Activated T-helper 1 cell treated with anti-CD3 and anti-CD28 coated beads, Interleukin-2, amount 50 U/mL, for 16 hours (primary cell): ENCODE measurements at regions not wholly inside any gene's neighbourhood (a gene's known extent, or its start where the extent isn't known, plus 50 kb on each side); places are given as distances from the start of the nearest gene placed in this dataset.

ENCODE experiments used
- DNase-seq, 2 donors: peaks; one replicate each; pipeline ENCODE4 v3.0.0-alpha.2; 2020; ENCODE audit warnings: low read depth in 1 of 2, low spot score in 1 of 2

DNA sequence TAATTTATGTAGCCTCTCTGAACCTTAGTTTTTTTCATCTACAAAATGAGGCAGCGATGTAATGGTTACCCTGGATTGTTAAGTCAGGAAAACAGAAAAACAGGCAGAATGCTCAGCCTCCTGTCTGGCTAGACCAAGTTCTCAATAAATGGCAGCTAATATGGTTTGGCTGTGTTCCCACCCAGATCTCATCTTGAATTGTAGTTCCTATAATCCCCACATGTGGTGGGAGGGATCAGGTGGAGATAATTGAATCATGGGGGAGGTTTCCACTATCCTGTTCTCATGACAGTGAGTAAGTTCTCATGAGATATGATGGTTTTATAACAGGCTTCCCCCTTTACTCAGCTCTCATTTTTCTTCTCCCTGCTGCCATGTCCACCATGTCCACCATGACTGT is 220.0 kb downstream of the CMPK2 start:
- DNase-seq = no peak

DNA sequence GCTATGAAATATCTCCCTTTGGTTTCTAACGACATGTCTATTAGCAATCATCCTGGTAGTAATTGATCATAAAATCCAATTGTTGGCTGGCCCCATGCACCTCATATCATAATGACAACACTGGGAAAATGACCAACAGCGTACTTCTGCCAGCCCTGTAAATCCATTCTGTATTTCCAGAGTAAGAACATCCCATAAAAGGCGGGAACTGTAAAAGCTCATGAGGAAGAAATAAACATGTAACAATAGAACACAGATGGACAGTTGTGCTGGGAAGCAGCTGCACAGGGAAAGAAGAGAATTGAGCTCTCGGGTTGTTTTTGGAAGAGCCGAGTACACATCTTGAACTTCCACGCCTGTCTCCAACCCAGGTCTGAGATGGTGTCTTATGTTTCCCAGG is 218.7 kb downstream of the CMPK2 start:
- DNase-seq = no peak

DNA sequence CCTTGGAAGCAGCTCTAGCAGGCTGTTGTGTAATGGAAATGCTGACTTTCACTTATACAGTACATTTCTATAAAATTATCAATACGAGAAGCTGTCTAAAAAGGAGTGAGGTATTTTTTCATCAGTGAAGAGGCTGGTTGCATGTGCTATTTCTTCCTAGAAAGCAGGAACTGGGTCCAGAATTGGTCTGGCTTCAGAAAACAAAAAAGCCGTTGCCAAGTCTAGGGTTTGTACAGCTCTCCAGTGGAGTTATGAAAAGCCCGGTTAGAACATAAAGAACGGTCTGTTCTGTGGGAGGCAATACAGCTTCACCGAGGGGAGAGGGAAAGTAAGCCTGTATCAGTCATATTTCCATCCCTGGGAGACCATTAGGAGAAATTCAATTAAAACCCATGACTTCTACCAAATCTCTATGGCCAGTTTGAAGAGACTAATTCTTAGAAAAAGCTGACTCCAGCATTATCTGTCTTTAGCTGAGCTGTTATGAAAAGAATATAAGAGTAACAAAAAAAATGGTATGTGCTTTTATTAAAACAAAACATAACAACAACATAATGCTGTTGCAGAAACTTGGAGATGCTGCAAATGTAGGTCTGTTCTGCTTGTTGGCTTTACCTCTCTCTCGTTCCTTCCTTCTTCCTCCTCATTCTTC is 217.0 kb downstream of the CMPK2 start:
- DNase-seq = no peak

DNA sequence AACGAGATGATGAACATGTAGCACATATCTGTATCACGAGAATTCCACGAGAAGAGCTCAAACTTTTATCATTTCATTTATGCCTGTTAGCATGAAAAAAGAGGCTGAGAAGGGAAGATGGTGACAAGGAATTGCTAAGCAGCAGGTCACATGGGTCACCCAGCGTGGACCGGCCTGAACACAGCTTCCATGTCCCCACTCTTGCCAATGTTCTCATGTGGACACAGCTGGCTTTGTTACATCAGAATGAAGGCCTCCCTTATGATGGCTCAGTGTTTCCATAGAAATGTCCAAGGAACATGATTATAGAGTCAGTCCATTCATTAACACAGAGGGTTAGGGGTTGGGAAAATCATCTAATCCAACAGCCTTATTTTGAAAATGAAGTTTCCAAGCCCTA is 215.4 kb downstream of the CMPK2 start:
- DNase-seq = no peak

DNA sequence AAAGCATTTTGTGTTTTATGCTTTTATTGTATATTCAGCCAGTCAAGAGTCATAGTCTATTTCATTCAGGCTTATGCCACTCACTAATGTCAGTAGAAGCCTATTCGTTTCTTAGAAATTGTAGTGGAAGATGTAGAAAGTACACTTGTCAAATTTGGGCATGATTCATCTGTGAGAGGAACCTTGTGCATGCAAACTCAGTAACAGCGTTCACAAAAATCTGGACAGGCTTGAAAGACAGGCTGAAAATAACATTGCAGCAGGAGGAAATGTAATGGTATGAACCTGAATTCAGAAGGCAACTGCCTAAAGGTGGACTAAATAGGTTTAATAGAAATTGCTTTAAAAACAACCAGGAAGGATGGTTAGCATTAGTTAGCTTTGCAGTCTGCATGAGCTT is 213.5 kb downstream of the CMPK2 start:
- no peak for DNase-seq

DNA sequence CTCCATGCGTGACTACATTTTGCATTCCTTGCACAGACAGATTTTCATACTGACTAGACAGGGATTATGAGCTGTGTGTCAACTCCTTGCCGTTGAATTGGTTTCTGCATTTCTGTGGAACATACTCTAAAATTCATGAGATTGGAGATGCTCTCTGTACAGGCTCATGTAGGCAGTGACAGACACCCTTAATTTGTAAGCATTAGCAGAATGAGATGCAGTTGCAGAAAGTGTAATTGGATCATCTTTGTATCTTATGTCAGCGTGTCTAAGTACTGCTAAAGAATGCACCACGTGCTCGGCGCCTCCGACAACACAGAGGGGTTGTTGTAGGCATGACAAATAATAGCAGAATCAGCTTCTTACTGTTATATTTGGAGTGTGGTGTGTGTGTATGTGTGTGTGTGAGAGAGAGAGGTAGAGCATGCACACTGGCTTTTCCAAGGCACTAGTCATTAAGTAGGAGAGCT is 212.4 kb downstream of the CMPK2 start:
- DNase-seq = no peak

DNA sequence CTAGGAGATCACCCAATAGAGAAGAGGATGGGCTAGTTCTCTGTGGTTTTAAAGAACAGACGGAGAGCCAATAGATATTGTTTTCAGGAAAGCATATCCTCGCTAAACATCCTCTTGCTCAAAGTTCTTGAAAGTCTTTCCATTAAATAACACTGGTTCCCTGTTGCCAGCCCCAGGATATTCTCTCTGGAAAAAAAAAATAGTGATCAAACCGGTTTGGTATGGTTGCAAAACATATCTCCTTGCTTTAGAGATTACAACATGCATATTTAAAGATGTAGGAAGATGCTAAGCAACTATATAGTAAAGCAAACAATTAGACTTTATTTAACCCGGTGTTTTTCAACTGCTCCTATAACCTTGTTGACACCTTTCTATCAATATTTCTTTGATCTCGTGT is 211.4 kb downstream of the CMPK2 start:
- DNase-seq = no peak

DNA sequence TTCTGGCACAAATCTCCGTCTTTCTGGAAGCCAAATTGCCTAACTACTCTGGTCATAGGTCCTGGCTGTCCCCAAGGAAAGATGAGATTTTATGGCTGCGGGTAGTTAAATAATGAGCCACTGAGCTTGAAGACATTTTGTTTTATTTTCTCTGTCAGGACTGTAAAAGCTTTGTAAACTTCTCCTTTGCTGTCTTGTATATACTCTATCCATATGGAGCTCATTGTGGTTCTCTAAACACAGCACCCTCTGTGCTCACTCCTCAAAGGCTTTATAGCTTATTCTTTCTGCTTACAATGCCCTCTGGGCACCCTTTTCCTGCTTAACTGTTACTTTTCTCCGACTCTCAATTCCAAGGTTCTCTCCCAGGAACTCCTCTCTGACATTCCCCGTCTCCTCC is 209.1 kb downstream of the CMPK2 start:
- DNase-seq = no peak

DNA sequence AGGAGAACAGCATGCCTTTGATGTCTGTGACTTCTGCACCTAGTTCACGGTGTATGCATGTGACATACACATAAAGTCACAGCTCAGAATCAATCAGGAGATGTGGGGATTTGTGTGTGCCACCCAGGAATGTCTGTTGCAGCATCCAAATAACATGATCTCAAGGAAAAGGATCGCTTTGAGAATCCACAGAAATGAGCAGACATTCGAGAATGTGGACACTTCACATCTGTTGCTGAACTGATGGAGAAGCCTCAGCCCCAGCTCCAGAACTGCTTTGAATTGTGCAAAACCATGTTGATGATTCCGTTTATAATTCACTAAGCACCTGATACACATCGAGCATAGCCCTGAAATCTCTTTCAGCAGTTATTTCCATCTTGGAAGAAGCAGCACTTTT is 208.6 kb downstream of the CMPK2 start:
- DNase-seq = no peak

DNA sequence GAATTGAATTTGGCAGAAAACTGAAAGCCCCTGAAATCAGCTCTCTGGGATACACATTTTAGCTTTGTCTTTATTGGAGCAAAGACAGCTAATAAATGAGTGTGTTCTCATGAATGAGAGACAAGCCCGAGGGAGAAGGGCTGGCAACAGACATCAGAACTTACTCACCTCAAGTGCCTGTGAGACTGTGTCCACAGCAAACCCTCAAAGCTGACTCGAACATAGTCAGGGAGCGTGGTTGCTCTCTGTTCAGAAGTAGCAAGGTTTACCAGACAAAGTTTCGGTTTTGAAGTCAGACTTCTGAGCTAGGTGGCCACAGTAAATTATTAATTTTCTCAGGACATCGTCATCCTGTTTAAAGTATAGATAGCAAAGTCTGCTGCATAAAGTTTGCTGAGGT is 207.9 kb downstream of the CMPK2 start:
- no peak for DNase-seq

DNA sequence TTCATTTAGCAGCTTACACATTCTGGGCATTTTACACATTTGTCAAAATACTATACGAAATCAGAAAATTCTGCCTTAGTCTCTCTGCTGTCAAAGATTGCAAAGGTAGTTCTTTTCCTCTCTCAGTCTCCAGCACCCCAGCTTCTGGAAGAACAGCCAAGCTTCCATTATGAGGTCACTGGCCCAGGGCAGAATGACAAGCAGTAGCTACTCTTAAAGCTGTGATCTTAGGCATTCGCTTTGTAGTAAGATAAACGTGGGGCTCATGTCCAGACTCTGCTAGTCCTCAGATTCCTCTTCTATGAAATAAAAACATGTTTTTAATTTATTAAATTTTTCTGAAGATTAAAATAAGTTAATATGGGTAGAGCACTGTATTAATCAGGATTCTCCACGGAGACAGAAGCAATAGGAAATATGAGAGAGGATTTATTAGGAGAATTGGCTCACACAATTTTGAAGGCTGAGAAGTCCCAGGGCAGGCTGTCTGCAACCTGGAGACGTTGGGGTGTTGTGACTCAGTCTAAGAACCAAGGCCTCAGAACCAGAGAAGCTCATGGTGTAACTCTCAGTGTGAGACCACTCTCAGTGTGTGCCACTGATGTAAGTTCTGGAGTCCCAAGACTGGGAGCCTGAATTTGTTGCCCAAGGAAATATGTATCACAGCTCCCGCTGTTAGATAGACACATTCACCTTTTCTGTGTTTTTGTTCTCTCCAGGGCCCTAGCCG is 201.2 kb downstream of the CMPK2 start:
- DNase-seq = no peak

DNA sequence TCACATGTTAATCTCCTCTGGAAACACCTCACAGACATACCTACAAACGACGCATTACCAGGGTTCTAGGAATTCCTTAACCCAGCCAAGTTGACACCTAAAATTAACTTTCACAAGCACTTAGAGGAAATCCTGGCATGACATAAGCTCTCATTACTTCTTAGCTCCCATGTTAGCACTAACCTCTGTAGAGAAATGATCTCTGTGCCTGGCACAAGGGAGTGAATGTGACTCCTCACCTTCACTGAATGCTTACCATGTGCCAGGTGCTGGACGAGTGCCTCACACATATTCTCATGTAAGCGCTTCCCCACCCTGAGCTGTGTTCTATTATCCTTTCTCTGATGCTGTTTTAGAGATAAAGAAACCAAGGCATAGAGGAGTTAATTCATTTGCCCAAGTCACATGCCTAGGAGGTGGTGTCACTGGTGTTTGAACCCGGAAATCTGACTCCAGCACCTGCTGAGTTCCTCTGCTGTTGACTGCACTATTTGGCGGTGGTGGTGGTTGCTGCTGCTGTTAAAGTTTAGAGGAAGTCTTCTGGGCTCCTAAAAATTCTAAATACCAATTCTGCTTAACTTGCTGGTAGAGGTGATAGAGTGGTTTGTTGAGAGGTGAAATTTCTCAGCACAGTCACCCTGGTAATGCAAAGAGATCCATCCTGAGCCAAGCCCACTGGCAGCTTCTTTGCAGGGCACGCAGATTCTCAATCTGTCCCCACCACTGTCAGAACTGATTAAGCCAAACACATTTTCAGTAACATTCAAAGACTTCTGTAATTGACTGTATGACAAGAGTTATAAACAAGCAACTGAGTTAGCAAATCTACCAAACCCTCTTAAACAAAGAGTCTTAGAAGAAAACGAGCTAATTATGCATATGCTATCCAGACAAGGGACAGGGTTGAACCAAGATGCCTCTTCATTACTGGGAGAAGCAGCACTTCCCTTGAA is 200.3 kb downstream of the CMPK2 start:
- no peak for DNase-seq

DNA sequence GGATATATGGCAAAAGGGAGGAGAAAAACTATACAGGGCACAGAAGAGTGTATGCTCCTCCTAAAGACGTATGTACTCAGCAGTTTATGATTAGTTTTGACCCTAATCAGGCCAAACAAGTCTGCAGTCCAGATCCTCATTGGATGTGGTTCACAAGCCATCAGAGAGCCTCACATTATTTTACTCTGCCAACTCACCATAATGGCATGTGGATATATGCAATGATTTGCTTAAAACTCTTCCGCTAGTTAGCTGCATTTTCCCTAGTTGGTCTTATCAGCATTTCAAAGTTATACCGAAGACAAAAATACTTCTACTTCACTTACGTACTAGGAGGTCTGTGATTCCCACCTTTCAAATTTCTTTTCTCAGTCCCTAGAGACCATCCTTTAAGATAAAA is 198.4 kb downstream of the CMPK2 start:
- DNase-seq = no peak

DNA sequence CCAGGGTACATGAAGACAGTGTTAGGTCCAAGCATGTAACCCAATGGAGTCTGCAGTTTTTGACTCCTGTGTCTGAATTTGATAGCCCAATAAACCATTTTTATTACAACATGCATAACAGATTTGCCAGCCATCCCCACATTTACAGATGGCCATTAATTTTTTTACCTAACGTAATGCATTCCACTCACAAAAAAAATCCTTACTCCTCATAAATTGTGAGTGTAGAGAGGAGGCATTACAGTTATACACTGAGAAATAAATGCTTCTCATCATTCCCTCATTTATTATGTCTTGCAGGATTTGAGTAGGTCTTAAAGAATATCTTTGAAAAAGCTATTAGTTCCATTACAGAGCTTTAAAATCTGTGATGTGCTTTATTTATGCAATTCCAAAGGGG is 193.8 kb downstream of the CMPK2 start:
- DNase-seq = no peak

DNA sequence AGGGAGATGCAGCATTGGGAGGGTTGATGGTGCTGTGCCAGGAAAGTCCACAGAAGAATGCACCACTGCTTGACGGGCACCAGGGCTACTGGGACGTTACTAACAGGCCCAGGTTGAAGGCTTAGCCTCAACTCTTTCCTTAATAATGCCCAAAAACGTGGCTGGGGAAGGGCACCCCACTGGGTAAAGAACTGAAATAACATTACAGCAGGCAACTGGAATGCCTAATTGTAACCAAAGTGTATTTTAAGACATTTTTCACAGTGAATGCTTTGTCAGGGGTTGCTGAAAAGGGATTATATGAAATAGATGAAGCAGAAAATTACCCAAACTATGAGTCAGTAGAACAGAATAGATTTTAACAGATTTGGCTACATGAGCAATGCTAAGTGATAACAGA is 191.3 kb downstream of the CMPK2 start:
- no peak for DNase-seq

DNA sequence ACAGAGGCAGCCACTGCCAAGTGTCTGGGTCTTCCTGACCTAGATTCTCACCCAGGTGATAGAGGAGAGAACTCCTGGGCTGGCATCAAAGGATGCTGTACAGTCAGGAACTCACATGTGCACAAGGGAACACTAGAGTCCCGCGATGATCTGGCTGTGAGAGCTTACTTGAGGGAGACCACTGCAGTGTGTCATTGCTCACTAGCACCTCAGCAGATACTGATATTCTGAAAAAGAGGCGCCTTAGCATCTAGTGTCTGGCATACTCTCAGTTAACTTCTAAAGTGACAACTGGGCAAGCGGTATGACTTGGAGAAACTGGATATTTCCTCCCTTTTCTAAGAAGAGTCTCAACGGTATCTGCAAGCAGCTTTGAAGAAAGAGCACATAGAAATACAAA is 189.9 kb downstream of the CMPK2 start:
- no peak for DNase-seq

DNA sequence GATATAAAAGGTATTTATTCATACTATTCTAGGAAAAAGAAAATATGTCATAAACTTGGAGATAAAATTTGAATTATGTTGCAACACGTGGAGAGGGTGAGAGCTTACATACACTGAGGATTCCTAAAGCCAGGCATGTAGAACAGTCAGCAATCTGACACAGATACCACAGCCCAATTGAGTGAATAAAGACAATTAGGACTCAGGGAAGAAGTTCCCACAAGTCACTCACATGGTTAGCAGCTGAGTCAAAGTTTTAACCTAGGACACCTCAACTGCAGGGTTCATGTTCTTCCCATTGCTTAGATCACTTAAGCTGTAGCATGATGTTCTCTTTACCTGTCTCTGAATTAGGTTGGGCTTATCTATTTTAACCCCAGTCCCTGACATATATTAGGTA is 189.5 kb downstream of the CMPK2 start:
- DNase-seq = no peak

DNA sequence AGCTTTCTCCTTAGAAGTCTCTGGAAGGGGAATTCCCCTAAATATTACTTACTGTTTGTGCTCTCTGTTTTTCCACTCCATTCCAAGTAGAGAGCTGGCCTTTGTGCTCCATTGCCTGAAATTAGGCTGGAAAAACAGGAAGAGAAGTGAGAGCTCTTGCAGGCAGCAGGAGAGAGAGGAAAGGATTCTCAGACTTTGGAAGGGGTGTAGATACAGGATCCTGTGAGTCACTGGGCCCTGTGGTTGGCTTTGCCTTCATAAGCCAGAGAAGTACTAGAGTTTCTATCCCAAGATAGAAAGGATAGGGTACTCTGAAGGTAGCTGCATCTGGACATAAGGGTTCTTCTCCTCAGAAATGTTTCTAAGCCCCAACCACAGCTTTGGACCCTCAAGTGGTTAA is 188.9 kb downstream of the CMPK2 start:
- no peak for DNase-seq

DNA sequence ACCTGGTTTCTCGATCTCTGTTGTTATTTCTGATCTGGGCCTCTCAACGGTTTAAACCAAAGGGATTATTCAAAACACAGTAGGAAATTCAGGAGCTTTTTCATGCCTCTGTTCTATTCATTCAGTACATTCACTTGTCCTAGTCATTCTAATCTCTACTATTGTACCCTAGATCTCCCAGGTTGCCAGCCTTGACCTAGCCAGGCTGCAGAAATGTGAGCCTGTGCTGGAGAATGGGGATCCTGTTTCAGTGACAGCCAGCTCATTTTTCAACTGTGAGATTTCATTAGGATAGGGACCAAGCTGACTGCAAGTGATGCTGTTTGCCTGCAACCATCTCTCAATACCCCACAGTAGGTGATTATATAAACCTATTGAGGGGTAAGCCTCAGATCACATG is 186.2 kb downstream of the CMPK2 start:
- DNase-seq = no peak

DNA sequence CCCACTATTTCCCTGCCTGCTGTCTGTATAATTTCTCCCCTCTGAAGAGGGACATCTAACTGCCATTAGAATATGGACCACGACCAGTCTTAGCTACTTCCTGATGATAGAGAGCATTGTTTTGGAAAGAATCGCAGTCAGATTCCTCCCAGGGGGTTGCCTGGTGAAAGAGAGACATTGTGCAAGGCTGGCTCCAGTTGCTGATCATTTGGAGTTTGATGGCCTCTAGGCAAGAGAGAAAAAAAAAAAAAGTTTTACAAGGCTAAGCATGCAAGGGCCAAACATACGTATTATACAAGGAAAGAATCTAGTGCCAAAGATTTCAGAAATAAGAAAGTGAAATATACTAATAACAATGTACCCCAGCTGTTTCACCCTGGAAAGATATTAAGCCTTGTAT is 182.2 kb downstream of the CMPK2 start:
- no peak for DNase-seq

DNA sequence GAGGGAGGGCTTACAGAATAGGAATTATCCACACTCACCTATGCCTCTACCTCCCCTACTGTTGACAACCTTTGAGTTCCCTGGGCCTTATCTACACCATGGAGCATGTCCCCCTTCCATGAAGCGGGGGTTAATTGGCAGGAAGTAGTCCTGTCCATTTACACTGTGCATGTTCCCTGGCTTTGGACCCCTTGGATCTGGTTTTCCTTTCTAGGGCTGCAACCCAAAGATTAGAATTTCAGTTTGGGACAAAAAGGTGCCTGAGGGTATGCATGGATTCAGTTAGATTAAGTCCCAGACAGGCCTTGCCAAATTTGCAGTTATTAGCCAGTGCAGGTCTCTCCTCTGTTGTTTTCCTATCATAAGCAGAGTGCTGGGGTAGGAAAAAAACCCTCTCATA is 180.3 kb downstream of the CMPK2 start:
- no peak for DNase-seq

DNA sequence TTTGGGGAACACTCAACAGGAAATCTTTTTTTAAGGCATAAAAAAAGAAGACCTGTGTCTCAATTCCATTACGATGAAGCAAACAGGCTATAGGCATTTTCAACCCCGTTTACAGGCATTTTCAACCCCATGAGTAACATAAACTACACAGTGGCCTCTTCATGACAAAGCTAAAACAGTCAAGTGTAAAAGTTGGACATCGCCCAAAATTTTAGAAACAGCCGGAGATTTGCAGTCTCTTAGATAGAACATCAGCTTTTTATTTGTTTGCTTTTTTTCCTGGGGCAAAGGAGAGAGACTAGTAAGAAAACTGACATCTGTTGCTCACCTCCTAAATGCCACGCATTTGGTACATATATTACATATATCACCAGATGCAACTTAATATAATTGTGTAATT is 173.7 kb downstream of the CMPK2 start:
- DNase-seq = no peak
